H1 (cell line): ENCODE measurements at regions not wholly inside any gene's neighbourhood (a gene's known extent, or its start where the extent isn't known, plus 50 kb on each side); places are given as distances from the start of the nearest gene placed in this dataset.

Source experiments
- CBX5 ChIP-seq: fragments of 300-800, 300-1000 bp; sonication (generic); IDR thresholded peaks from 2 replicates; pipeline ENCODE4 v1.7.1; 2016; ENCODE audit warnings: antibody characterized with exemption, low read length, low read depth
- CREB1 ChIP-seq: IDR thresholded peaks from 2 replicates; pipeline ENCODE4 v1.6.1; 2012; ENCODE audit warnings: inconsistent platforms
- EZH2 ChIP-seq: fragments of 200-600 bp; sonication (generic); IDR thresholded peaks from 2 replicates; pipeline ENCODE4 v1.7.1; 2012; ENCODE audit warnings: low read depth, mild to moderate bottlenecking, moderate library complexity, low read length, inconsistent platforms; ENCODE audit not compliant: severe bottlenecking
- POU5F1 ChIP-seq: IDR thresholded peaks from 2 replicates; pipeline ENCODE4 v1.6.1; 2011; ENCODE audit warnings: low read depth, mild to moderate bottlenecking, low read length, moderate library complexity
- SIRT6 ChIP-seq: IDR thresholded peaks from one replicate; pipeline ENCODE4 v1.7.1; 2012; ENCODE audit warnings: low read length, inconsistent platforms
- YY1 ChIP-seq: IDR thresholded peaks from 2 replicates; pipeline ENCODE4 v1.6.1; 2011; ENCODE audit warnings: low read depth, mild to moderate bottlenecking, low read length

GRCh38 chr18:75824661-75825060 lies 397.2 kb upstream of the SMIM21 start (continued):
- TF ChIP-seq SIRT6 (no peak), EZH2 (no peak), POU5F1 (no peak), CBX5 (no peak), YY1 (no peak), CREB1 (no peak)
- TF ChIP-seq, all 59 proteins: peak for 0
